ENCODE measurements at regions not wholly inside any gene's neighbourhood (a gene's known extent, or its start where the extent isn't known, plus 50 kb on each side); places are given as distances from the start of the nearest gene placed in this dataset.

DNA sequence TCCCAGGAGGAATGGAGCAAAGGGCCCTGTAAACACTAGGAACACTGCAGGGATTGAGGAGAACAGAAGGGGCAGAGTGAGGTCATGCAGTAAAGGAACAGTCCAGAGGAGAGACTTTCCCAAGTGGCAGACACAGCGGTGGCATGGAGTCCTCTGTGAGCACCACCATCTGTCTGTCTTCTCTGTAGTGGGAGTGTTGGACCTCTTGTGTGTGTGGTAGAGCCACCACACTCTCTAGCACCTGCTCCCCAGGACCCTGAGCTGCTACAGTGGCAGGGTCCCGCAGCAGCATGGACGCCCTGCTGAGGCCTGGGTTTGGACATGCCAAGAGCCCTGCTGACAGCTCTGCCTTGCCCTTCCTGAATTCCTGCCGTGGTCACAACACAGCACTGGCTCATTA lies 75.7 kb upstream of the LARP1 start:
- no peak for TF ChIP-seq MAZ (IDR thresholded peaks at IDR 0.05; ENCODE audit: borderline replicate concordance, low read depth, low read length)
- TF ChIP-seq MAZ (CRISPR knock-in tag; IDR thresholded peaks at IDR 0.05; ENCODE audit: low read depth): no peak
- no peak for TF ChIP-seq ELF1 (CRISPR knock-in tag; IDR thresholded peaks at IDR 0.05)
- TF ChIP-seq, protein P1, sequence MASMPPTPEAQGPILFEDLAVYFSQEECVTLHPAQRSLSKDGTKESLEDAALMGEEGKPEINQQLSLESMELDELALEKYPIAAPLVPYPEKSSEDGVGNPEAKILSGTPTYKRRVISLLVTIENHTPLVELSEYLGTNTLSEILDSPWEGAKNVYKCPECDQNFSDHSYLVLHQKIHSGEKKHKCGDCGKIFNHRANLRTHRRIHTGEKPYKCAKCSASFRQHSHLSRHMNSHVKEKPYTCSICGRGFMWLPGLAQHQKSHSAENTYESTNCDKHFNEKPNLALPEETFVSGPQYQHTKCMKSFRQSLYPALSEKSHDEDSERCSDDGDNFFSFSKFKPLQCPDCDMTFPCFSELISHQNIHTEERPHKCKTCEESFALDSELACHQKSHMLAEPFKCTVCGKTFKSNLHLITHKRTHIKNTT (CRISPR knock-in tag; IDR thresholded peaks at IDR 0.05): no peak
- TF ChIP-seq, protein P2, sequence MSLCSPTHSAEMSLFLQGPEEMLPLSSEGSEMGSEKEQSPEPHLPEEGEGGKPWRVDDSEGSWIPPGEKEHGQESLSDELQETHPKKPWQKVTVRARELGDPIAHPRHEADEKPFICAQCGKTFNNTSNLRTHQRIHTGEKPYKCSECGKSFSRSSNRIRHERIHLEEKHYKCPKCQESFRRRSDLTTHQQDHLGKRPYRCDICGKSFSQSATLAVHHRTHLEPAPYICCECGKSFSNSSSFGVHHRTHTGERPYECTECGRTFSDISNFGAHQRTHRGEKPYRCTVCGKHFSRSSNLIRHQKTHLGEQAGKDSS (CRISPR knock-in tag; IDR thresholded peaks at IDR 0.05; ENCODE audit: borderline replicate concordance, low read depth): no peak
